Transverse colon (tissue), 4 donors: ENCODE measurements at regions not wholly inside any gene's neighbourhood (a gene's known extent, or its start where the extent isn't known, plus 50 kb on each side); places are given as distances from the start of the nearest gene placed in this dataset.

Source experiments
- DNase-seq: peaks from one replicate; pipeline ENCODE4 v3.0.0-alpha.2; 2019
- H3K27ac ChIP-seq, 4 donors: fragments of 200-600 bp; sonication (generic); 2 replicates each; pipeline ENCODE4 v1.5.1; 2016 to 2018; ENCODE audit warnings: inconsistent platforms in 4 of 4
- H3K27me3 ChIP-seq: fragments of 200-600 bp; sonication (generic); 2 replicates; pipeline ENCODE4 v1.5.1; 2017; ENCODE audit warnings: inconsistent platforms
- H3K36me3 ChIP-seq, 4 donors: fragments of 200-600 bp; sonication (generic); 2 replicates each; pipeline ENCODE4 v1.5.1; 2017 to 2019; ENCODE audit warnings: inconsistent platforms in 4 of 4
- H3K4me1 ChIP-seq, 4 donors: fragments of 200-600 bp; sonication (generic); 2 replicates each; pipeline ENCODE4 v1.5.1; 2017 to 2020; ENCODE audit warnings: inconsistent platforms in 4 of 4
- H3K4me3 ChIP-seq, 4 donors: fragments of 200-600 bp; sonication (generic); 1 replicate in 1 of 4; 2 replicates in 3 of 4; pipeline versions ENCODE4 v1.5.1 to v1.6.1; 2017 to 2019; ENCODE audit warnings: inconsistent platforms in 4 of 4
- H3K9me3 ChIP-seq, 2 donors: fragments of 200-600 bp; sonication (generic); 2 replicates each; pipeline ENCODE4 v1.5.1; 2017 to 2019; ENCODE audit warnings: inconsistent platforms in 2 of 2
- EP300 ChIP-seq: sonication (generic); formaldehyde crosslinking; IDR thresholded peaks from one replicate; pipeline ENCODE4 v1.6.1; 2017; ENCODE audit warnings: antibody characterized with exemption, low read depth
- POLR2A ChIP-seq: fragments of 450-650 bp; IDR thresholded peaks from one replicate; pipeline ENCODE4 v1.6.1; 2016; ENCODE audit warnings: antibody characterized with exemption, mild to moderate bottlenecking, moderate library complexity
- POLR2AphosphoS5 ChIP-seq, 3 donors: sonication (generic); formaldehyde crosslinking; IDR thresholded peaks; one replicate each; pipeline ENCODE4 v1.6.1; 2016; ENCODE audit warnings: antibody characterized with exemption in 3 of 3
- WGBS, 2 donors: methylation state at CpG; one replicate each; pipeline ENCODE4 v1.1.5; 2018; ENCODE audit warnings: low coverage in 1 of 2; 5-methylcytosine and 5-hydroxymethylcytosine counted together
- in situ Hi-C, 4 donors: fragments of 200-750 bp; cut with MboI; loops; one replicate each; pipeline versions ENCODE4 v1.15.0 to v1.15.1; 2017; ENCODE audit warnings: low sequenced_read_pairs in 3 of 4, low pct_ligation_motif_present in 1 of 4, low pct_unique_long_range_greater_than_20kb in 1 of 4
- intact Hi-C: fragments of 100-400 bp; cut with DNase I; formaldehyde crosslinking; loops from one replicate; pipeline ENCODE4 v1.15.1; 2023; ENCODE audit warnings: low total_unique reads
- TF ChIP-seq, protein P1 (sequence below), 5 experiments: fragments of 200-600 bp in 3 of 5; fragments of 450-650 bp in 2 of 5; sonication (generic) in 3 of 5; IDR thresholded peaks; 1 replicate in 2 of 5; 2 replicates in 3 of 5; pipeline ENCODE4 v1.5.1; 2016 to 2017; ENCODE audit warnings: antibody characterized with exemption in 5 of 5, inconsistent platforms in 3 of 5, mild to moderate bottlenecking in 2 of 5, moderate library complexity in 1 of 5

DNA sequence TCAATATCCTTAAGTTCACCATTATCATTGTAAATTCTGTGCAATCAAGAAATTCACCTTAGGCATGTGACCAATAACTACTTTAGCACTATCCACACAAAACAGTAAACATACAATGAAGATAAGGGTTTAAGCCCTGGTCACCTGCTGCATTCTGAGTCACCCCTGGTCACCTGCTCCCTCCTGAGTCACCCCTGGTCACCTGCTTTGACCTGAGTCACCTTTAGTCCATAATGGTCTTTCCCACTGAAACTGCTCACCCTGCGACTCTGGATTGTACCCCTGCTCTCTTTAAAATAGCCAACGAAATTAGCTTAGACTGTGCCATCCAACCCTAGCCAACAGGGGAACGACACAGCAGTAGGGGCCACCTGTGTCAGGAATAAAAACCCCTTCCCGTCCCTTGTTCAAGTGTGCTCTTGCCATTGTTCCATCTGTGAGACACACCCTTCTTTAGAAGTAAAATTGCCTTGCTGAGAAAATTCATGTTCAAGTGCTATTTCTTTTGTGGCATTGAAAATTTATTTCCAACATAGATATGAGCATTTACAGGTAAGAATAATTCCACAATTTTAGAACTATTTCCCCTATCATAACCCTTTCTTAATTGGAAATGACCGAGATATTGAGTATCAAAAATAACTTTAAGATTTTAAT lies 902.8 kb downstream of the DSC3 start:
- intact Hi-C loops (no loop called here), in situ Hi-C loops (no loop called here)
- DNase-seq = no peak
- H3K4me1 ChIP-seq = no peaks in the 10 kb centered on the region
- no peaks in the 10 kb centered on the region for H3K36me3 ChIP-seq
- TF ChIP-seq POLR2A = no peak
- no peak for TF ChIP-seq POLR2AphosphoS5 (IDR thresholded peaks at IDR 0.05)
- TF ChIP-seq, protein P1, sequence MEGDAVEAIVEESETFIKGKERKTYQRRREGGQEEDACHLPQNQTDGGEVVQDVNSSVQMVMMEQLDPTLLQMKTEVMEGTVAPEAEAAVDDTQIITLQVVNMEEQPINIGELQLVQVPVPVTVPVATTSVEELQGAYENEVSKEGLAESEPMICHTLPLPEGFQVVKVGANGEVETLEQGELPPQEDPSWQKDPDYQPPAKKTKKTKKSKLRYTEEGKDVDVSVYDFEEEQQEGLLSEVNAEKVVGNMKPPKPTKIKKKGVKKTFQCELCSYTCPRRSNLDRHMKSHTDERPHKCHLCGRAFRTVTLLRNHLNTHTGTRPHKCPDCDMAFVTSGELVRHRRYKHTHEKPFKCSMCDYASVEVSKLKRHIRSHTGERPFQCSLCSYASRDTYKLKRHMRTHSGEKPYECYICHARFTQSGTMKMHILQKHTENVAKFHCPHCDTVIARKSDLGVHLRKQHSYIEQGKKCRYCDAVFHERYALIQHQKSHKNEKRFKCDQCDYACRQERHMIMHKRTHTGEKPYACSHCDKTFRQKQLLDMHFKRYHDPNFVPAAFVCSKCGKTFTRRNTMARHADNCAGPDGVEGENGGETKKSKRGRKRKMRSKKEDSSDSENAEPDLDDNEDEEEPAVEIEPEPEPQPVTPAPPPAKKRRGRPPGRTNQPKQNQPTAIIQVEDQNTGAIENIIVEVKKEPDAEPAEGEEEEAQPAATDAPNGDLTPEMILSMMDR (IDR thresholded peaks at IDR 0.05) = no peak
- TF ChIP-seq EP300 = no peak
- no peak overlapping the region for H3K4me3 ChIP-seq
- no peaks in the 10 kb centered on the region for H3K9me3 ChIP-seq
- 67 to 69% methylated on average over 3 to 5 of the region's 5 CpGs for WGBS, 2 donors
- no peak overlapping the region for H3K27ac ChIP-seq
- H3K27me3 ChIP-seq = no peaks in the 10 kb centered on the region

GRCh38 chr18:30135938-30136337 lies 906.6 kb downstream of the DSC3 start:
- intact Hi-C loops = no loop called here
- Histone ChIP-seq H3K36me3 (no peaks in the 10 kb centered on the region), H3K27ac (no peak overlapping the region), H3K4me1 (no peaks in the 10 kb centered on the region), H3K27me3 (no peaks in the 10 kb centered on the region), H3K4me3 (no peak overlapping the region), H3K9me3 (no peaks in the 10 kb centered on the region)
- no peak for DNase-seq
- 65 to 76% methylated on average over 4 of the region's 4 CpGs for WGBS, 2 donors
- in situ Hi-C loops = no loop called here
- TF ChIP-seq POLR2AphosphoS5 (IDR thresholded peaks at IDR 0.05) (no peak), POLR2A (no peak), EP300 (no peak)
- TF ChIP-seq, protein P1 (IDR thresholded peaks at IDR 0.05) = no peak

- TF ChIP-seq POLR2A (no peak), POLR2AphosphoS5 (IDR thresholded peaks at IDR 0.05) (no peak)
- no peaks in the 10 kb centered on the region for H3K4me1 ChIP-seq
- no peaks in the 10 kb centered on the region for H3K9me3 ChIP-seq
- no peak overlapping the region for H3K4me3 ChIP-seq
- in situ Hi-C loops (no loop called here), intact Hi-C loops (no loop called here)
- no peak overlapping the region for H3K27ac ChIP-seq
- no peak for DNase-seq
- no peaks in the 10 kb centered on the region for H3K36me3 ChIP-seq
- H3K27me3 ChIP-seq = no peaks in the 10 kb centered on the region
- WGBS, 2 donors = 84 to 90% methylated on average over 2 of the region's 2 CpGs
These were observed 908.5 kb downstream of the DSC3 start for GRCh38 chr18:30134020-30134419.

GRCh38 chr18:30132959-30133358 lies 909.6 kb downstream of the DSC3 start:
- WGBS, 2 donors = 85 to 100% methylated on average over 1 of the region's 1 CpG
- TF ChIP-seq, protein P1 (IDR thresholded peaks at IDR 0.05) = no peak
- TF ChIP-seq POLR2AphosphoS5 (IDR thresholded peaks at IDR 0.05) (no peak), POLR2A (no peak), EP300 (no peak)
- no peak for DNase-seq
- H3K36me3 ChIP-seq = no peaks in the 10 kb centered on the region
- in situ Hi-C loops (no loop called here), intact Hi-C loops (no loop called here)
- H3K4me1 ChIP-seq = no peaks in the 10 kb centered on the region
- H3K27me3 ChIP-seq = no peaks in the 10 kb centered on the region
- H3K9me3 ChIP-seq = no peaks in the 10 kb centered on the region
- H3K27ac ChIP-seq = no peak overlapping the region
- no peak overlapping the region for H3K4me3 ChIP-seq

DNA sequence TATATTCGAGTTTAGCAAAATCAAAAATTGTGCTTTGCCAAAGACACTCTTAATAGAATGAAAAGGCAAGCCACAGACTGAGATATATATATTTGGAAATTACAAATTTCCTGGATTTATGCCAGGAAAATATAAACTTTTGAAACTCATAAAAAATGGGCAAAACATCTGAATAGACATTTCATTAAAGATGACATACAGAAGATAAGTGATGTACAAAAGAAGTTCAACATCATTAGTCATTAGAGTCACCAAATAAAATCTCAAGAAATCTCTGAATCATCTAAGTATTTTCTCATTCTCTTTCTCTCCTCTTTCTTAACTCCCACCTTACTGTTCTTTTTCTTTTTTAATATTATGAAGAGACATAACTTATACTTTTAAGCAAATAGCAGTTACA lies 921.1 kb downstream of the DSC3 start:
- no peaks in the 10 kb centered on the region for H3K9me3 ChIP-seq
- no peaks in the 10 kb centered on the region for H3K36me3 ChIP-seq
- H3K27ac ChIP-seq = no peak overlapping the region
- no peaks in the 10 kb centered on the region for H3K4me1 ChIP-seq
- intact Hi-C loops (no loop called here), in situ Hi-C loops (no loop called here)
- H3K4me3 ChIP-seq = no peak overlapping the region
- no peak for DNase-seq
- H3K27me3 ChIP-seq = no peaks in the 10 kb centered on the region
- 43 to 56% methylated on average over 1 of the region's 1 CpG for WGBS, 2 donors
- TF ChIP-seq, protein P1 (IDR thresholded peaks at IDR 0.05) = no peak
- TF ChIP-seq POLR2A (no peak), EP300 (no peak), POLR2AphosphoS5 (IDR thresholded peaks at IDR 0.05) (no peak)
